GM23248 (cell line): ENCODE measurements at regions not wholly inside any gene's neighbourhood (a gene's known extent, or its start where the extent isn't known, plus 50 kb on each side); places are given as distances from the start of the nearest gene placed in this dataset.

Source experiments
- EZH2 ChIP-seq: fragments of 200-600 bp; sonication (generic); IDR thresholded peaks from 2 replicates; pipeline ENCODE4 v1.6.1; 2018; ENCODE audit warnings: antibody characterized with exemption, mild to moderate bottlenecking; ENCODE audit not compliant: insufficient read depth, poor library complexity, severe bottlenecking
- EZH2phosphoT487 ChIP-seq: fragments of 200-600 bp; sonication (generic); IDR thresholded peaks from 2 replicates; pipeline ENCODE4 v1.6.1; 2018; ENCODE audit warnings: antibody characterized with exemption, moderate library complexity, mild to moderate bottlenecking, low read depth; ENCODE audit not compliant: insufficient read depth

DNA sequence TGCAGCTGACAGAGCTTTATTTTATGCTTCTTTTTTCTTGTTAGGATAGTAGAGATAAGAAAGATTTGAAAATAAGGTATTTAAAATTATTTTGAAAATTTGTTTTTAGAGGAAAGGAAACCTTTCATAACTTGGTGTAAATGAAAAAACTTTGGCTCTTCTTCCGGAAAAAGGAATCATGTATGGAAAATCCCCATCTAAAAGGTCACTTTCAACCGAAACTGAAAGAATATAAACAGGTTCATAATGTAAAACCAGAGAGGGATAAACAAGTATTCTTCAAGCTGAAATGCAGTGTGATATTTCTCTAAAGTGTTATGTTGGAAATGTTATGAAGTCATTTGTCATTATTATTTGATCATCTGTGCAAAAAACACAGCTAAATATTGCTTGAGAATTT, 246.8 kb downstream of the NFKBIZ start:
- no peak for TF ChIP-seq EZH2
- no peak for TF ChIP-seq EZH2phosphoT487
